Neural cell (in vitro differentiated cells): ENCODE measurements at regions not wholly inside any gene's neighbourhood (a gene's known extent, or its start where the extent isn't known, plus 50 kb on each side); places are given as distances from the start of the nearest gene placed in this dataset.

Experiments used
- H2AFZ ChIP-seq: fragments of 200-600, 300-800 bp; sonication (generic), shearing (Covaris generic); 2 replicates; pipeline ENCODE4 v1.6.0; 2014; ENCODE audit warnings: low read depth, mild to moderate bottlenecking, antibody characterized with exemption, low read length, moderate library complexity
- H3F3A ChIP-seq: fragments of 200-600 bp; shearing (Covaris generic); 2 replicates; pipeline ENCODE4 v1.6.1; 2016; ENCODE audit warnings: mild to moderate bottlenecking, moderate library complexity, mixed read lengths, antibody characterized with exemption, low read length; ENCODE audit not compliant: insufficient read depth, poor library complexity, severe bottlenecking
- H3K27ac ChIP-seq: fragments of 200-600, 300-800 bp; sonication (generic), shearing (Covaris generic); 2 replicates; pipeline ENCODE4 v1.5.1; 2014; ENCODE audit warnings: mild to moderate bottlenecking, low read length, moderate library complexity
- H3K27me3 ChIP-seq: fragments of 300-800, 200-600 bp; sonication (generic), shearing (Covaris generic); 2 replicates; pipeline ENCODE4 v1.6.0; 2014; ENCODE audit warnings: mild to moderate bottlenecking, low read depth, low read length, moderate library complexity; ENCODE audit not compliant: insufficient read depth
- H3K36me3 ChIP-seq: fragments of 300-800, 200-600 bp; sonication (generic), shearing (Covaris generic); 2 replicates; pipeline ENCODE4 v1.5.1; 2014; ENCODE audit warnings: mild to moderate bottlenecking, antibody characterized with exemption, low read length, moderate library complexity; ENCODE audit not compliant: insufficient read depth
- H3K4me2 ChIP-seq: fragments of 300-800, 200-600 bp; sonication (generic), shearing (Covaris generic); 2 replicates; pipeline ENCODE4 v1.6.0; 2014; ENCODE audit warnings: mild to moderate bottlenecking, low read length
- H3K4me3 ChIP-seq: fragments of 300-800, 200-600 bp; sonication (generic), shearing (Covaris generic); 2 replicates; pipeline ENCODE4 v1.5.1; 2014; ENCODE audit warnings: mild to moderate bottlenecking, low read length, moderate library complexity
- H3K79me2 ChIP-seq: fragments of 200-600 bp; shearing (Covaris generic); replicated peaks from 2 replicates; pipeline ENCODE4 v1.6.0; 2014; ENCODE audit warnings: mild to moderate bottlenecking, low read length, moderate library complexity; ENCODE audit not compliant: insufficient read depth
- H3K9ac ChIP-seq: fragments of 300-800, 200-600 bp; sonication (generic), shearing (Covaris generic); 2 replicates; pipeline ENCODE4 v1.6.1; 2016; ENCODE audit warnings: mild to moderate bottlenecking, low read length, mixed read lengths
- H3K9me2 ChIP-seq: fragments of 200-600 bp; shearing (Covaris generic); 2 replicates; pipeline ENCODE4 v1.6.1; 2016; ENCODE audit warnings: mild to moderate bottlenecking, low read length, mixed read lengths; ENCODE audit not compliant: insufficient read depth
- H3K9me3 ChIP-seq: fragments of 200-600, 300-800 bp; sonication (generic), shearing (Covaris generic); 2 replicates; pipeline ENCODE4 v1.6.1; 2016; ENCODE audit warnings: mild to moderate bottlenecking, mixed run types, low read length, moderate library complexity, mixed read lengths
- H4K20me1 ChIP-seq: fragments of 200-600 bp; shearing (Covaris generic); 2 replicates; pipeline ENCODE4 v1.6.1; 2016; ENCODE audit warnings: mild to moderate bottlenecking, mixed run types; ENCODE audit not compliant: insufficient read depth
- CTCF ChIP-seq: fragments of 450-650 bp; IDR thresholded peaks from 2 replicates; pipeline ENCODE4 v1.5.1; 2014; ENCODE audit warnings: antibody characterized with exemption, mild to moderate bottlenecking, moderate library complexity; ENCODE audit not compliant: poor library complexity, severe bottlenecking
- EP300 ChIP-seq: fragments of 450-650 bp; conservative IDR thresholded peaks from 2 replicates; pipeline ENCODE4 v1.6.1; 2014; ENCODE audit warnings: antibody characterized with exemption, mild to moderate bottlenecking, moderate library complexity; ENCODE audit not compliant: poor library complexity, severe bottlenecking
- EZH2 ChIP-seq: fragments of 200-600, 300-800 bp; shearing (Covaris generic), sonication (generic); IDR thresholded peaks from 2 replicates; pipeline ENCODE4 v1.6.1; 2014; ENCODE audit warnings: antibody characterized with exemption, low read length, borderline replicate concordance, mild to moderate bottlenecking; ENCODE audit not compliant: insufficient read depth, poor library complexity, severe bottlenecking
- MXI1 ChIP-seq: fragments of 450-650 bp; conservative IDR thresholded peaks from 2 replicates; pipeline ENCODE4 v1.6.1; 2014; ENCODE audit warnings: antibody characterized with exemption, mild to moderate bottlenecking; ENCODE audit not compliant: poor library complexity, severe bottlenecking
- POLR2AphosphoS5 ChIP-seq: IDR thresholded peaks from 2 replicates; pipeline ENCODE4 v1.6.1; 2012
- RAD21 ChIP-seq: fragments of 450-650 bp; conservative IDR thresholded peaks from 2 replicates; pipeline ENCODE4 v1.6.1; 2014; ENCODE audit warnings: antibody characterized with exemption, mild to moderate bottlenecking, moderate library complexity
- SMC3 ChIP-seq: fragments of 450-650 bp; conservative IDR thresholded peaks from 2 replicates; pipeline ENCODE4 v1.6.1; 2014; ENCODE audit warnings: antibody characterized with exemption, mild to moderate bottlenecking, moderate library complexity; ENCODE audit not compliant: poor library complexity
- TAF1 ChIP-seq: IDR thresholded peaks from 2 replicates; pipeline ENCODE4 v1.6.1; 2012; ENCODE audit warnings: low read depth
- TF ChIP-seq, protein P1 (sequence below): IDR thresholded peaks from 2 replicates; pipeline ENCODE4 v1.6.1; 2012; ENCODE audit warnings: borderline replicate concordance

- no peak overlapping the region for H3K27ac ChIP-seq
- H4K20me1 ChIP-seq, result no peaks in the 10 kb centered on the region
- H3F3A ChIP-seq, result no peaks in the 10 kb centered on the region
- H3K36me3 ChIP-seq, result no peaks in the 10 kb centered on the region
- no peak overlapping the region for H2AFZ ChIP-seq
- no peak overlapping the region for H3K9ac ChIP-seq
- H3K9me3 ChIP-seq, result peaks cover 4% of the 10 kb centered on the region
- H3K79me2 ChIP-seq, result no peaks in the 10 kb centered on the region
- no peak overlapping the region for H3K4me2 ChIP-seq
- TF ChIP-seq RAD21, result no peak
- no peak for TF ChIP-seq SMC3
- H3K27me3 ChIP-seq, result no peaks in the 10 kb centered on the region
- no peaks in the 10 kb centered on the region for H3K9me2 ChIP-seq
- H3K4me3 ChIP-seq, result no peak overlapping the region
Observed at GRCh38 chr5:174542471-174542870, 181.9 kb upstream of the MSX2 start.

DNA sequence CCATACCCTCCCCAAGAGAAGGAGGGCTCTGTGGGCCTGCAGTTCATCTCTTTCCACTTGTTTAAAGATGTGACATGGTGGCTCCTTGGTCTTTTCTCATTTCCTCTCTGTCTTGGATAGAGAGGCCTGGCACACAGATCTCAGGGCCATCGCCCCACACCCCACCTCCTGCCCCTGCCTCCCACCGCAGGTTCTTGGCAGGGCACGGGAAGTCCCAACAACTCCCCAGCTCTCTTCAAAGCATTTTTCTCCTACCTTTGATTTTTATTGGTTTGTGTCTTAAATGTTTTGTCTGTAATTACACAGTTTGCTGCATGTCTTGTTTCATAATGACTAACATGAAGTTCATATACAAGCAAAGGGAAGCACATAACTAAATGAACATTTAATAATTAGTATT is 178.5 kb upstream of the MSX2 start:
- Histone ChIP-seq H3K79me2 (no peaks in the 10 kb centered on the region), H3K27me3 (no peaks in the 10 kb centered on the region), H3K9me3 (no peaks in the 10 kb centered on the region), H4K20me1 (no peaks in the 10 kb centered on the region), H2AFZ (no peak overlapping the region), H3K27ac (no peak overlapping the region), H3F3A (no peaks in the 10 kb centered on the region), H3K4me3 (no peak overlapping the region), H3K9ac (no peak overlapping the region), H3K9me2 (no peaks in the 10 kb centered on the region), H3K4me2 (no peak overlapping the region), H3K36me3 (no peaks in the 10 kb centered on the region)
- TF ChIP-seq TAF1 (no peak), MXI1 (no peak), POLR2AphosphoS5 (no peak), SMC3 (no peak), CTCF (no peak), EZH2 (no peak), RAD21 (no peak), EP300 (no peak)
- TF ChIP-seq, protein P1, sequence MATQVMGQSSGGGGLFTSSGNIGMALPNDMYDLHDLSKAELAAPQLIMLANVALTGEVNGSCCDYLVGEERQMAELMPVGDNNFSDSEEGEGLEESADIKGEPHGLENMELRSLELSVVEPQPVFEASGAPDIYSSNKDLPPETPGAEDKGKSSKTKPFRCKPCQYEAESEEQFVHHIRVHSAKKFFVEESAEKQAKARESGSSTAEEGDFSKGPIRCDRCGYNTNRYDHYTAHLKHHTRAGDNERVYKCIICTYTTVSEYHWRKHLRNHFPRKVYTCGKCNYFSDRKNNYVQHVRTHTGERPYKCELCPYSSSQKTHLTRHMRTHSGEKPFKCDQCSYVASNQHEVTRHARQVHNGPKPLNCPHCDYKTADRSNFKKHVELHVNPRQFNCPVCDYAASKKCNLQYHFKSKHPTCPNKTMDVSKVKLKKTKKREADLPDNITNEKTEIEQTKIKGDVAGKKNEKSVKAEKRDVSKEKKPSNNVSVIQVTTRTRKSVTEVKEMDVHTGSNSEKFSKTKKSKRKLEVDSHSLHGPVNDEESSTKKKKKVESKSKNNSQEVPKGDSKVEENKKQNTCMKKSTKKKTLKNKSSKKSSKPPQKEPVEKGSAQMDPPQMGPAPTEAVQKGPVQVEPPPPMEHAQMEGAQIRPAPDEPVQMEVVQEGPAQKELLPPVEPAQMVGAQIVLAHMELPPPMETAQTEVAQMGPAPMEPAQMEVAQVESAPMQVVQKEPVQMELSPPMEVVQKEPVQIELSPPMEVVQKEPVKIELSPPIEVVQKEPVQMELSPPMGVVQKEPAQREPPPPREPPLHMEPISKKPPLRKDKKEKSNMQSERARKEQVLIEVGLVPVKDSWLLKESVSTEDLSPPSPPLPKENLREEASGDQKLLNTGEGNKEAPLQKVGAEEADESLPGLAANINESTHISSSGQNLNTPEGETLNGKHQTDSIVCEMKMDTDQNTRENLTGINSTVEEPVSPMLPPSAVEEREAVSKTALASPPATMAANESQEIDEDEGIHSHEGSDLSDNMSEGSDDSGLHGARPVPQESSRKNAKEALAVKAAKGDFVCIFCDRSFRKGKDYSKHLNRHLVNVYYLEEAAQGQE, result no peak

GRCh38 chr5:174547814-174548213 is 176.6 kb upstream of the MSX2 start:
- Histone ChIP-seq H3K27ac (no peak overlapping the region), H4K20me1 (no peaks in the 10 kb centered on the region), H3K79me2 (no peaks in the 10 kb centered on the region), H3F3A (no peaks in the 10 kb centered on the region), H3K36me3 (no peaks in the 10 kb centered on the region), H3K9me3 (no peaks in the 10 kb centered on the region), H3K4me2 (no peak overlapping the region), H3K9me2 (no peaks in the 10 kb centered on the region), H3K9ac (no peak overlapping the region), H3K4me3 (no peak overlapping the region), H2AFZ (no peak overlapping the region), H3K27me3 (no peaks in the 10 kb centered on the region)
- TF ChIP-seq POLR2AphosphoS5, result no peak
- TF ChIP-seq SMC3, result no peak
- no peak for TF ChIP-seq TAF1
- TF ChIP-seq EP300, result no peak
- TF ChIP-seq, protein P1, result no peak
- TF ChIP-seq RAD21, result no peak
- TF ChIP-seq MXI1, result no peak
- TF ChIP-seq CTCF, result no peak
- no peak for TF ChIP-seq EZH2
